ENCODE measurements at regions not wholly inside any gene's neighbourhood (a gene's known extent, or its start where the extent isn't known, plus 50 kb on each side); places are given as distances from the start of the nearest gene placed in this dataset.

DNA sequence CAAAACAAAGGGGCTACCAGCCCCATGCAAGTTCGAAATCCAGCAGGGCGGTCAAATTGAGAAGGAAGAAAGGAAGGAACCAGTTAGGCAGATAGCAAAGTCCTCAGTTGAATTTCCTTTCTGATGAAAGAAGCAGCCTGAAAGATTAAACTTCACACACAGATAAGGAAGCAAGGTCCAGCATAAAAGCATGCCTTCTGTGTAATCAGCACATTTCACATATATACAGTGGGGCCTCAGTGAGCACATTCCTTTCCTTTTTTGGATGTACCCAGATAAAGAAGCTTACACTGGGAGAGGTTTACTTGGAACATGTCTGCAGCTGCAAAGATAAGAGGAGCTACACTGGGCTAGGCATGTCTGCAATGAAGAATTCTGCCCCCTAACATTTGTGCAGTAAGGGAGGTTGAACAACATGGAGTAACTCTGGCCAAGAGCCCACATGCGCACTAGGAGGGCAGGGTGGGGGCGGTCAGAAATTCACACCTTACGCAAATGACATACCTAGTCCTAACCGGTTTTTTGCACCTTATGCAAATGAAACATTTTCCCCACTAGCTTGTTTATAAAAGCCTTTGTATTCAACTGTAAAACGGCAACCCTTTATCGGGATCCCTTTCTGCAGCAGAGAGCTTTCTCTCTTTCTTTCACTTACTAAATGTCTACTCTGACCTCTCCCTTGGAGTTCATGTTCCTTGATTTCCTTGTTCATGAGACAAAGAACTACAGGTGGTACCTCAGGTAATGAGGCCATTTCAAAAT, 149.7 kb upstream of the FBXL17 start:
- ATAC-seq (replicated peaks; ENCODE audit: extremely low read depth, poor library complexity, severe bottlenecking) (no peak), DNase-seq (ENCODE audit: low spot score in 2 of 2) (no peak)
- no peaks in the 10 kb centered on the region for H3K4me1 Mint-ChIP-seq

DNA sequence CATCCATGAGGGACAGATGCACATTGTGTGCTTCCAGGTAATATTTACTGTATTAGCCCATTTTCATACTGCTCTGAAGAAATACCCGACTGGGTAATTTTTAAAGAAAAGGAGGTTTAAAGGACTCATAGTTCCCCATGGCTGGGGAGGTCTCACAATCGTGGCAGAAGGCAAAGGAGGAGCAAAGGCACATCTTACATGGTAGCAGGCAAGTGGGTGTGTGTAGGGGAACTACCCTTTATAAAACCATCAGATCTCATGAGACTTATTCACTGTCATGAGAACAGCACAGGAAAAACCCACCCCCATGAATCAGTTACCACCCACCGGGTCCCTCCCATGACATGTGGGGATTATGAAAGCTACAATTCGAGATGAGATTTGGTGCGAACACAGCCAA, 148.8 kb upstream of the FBXL17 start:
- Mint-ChIP-seq H3K9me3 (peaks cover 6% of the 10 kb centered on the region), H3K4me1 (no peaks in the 10 kb centered on the region), H3K27me3 (peaks cover 55% of the 10 kb centered on the region), H3K36me3 (ENCODE audit: insufficient read depth) (peaks cover 2% of the 10 kb centered on the region), H3K4me3 (no peak overlapping the region), H3K27ac (ENCODE audit: low read depth) (no peak overlapping the region)
- DNase-seq (ENCODE audit: low spot score in 2 of 2) (no peak), ATAC-seq (replicated peaks; ENCODE audit: extremely low read depth, poor library complexity, severe bottlenecking) (no peak)

More for the DNA sequence above, 149.7 kb upstream of the FBXL17 start:
- Mint-ChIP-seq H3K4me3 (no peak overlapping the region), H3K9me3 (peaks cover 2% of the 10 kb centered on the region), H3K27me3 (peaks cover 56% of the 10 kb centered on the region), H3K27ac (ENCODE audit: low read depth) (no peak overlapping the region), H3K36me3 (ENCODE audit: insufficient read depth) (peaks cover 2% of the 10 kb centered on the region)

DNA sequence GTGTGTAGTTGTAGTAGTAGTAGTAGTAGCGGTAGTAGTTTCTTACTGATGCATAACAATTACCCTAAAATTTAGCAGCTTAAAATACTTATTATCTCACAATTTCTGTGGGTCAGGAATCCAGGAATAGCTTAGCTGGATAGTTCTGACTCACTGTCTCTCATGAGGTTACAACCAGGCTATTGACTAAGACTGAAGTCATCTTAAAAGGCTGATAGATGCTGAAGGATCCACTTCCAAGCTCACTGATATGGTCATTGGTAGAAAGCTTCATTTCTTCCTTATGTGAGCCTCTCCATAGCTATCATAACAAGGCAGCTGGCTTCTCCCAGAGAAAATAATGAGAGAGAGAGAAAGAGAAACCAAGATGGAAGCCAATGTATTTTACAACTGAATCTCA, 147.5 kb upstream of the FBXL17 start:
- ATAC-seq (replicated peaks; ENCODE audit: extremely low read depth, poor library complexity, severe bottlenecking) (no peak), DNase-seq (ENCODE audit: low spot score in 2 of 2) (no peak)
- Mint-ChIP-seq H3K27ac (ENCODE audit: low read depth) (no peak overlapping the region), H3K27me3 (peaks cover 51% of the 10 kb centered on the region), H3K36me3 (ENCODE audit: insufficient read depth) (peaks cover 2% of the 10 kb centered on the region), H3K4me3 (no peak overlapping the region), H3K9me3 (peaks cover 6% of the 10 kb centered on the region), H3K4me1 (no peaks in the 10 kb centered on the region)

- Mint-ChIP-seq H3K9me3 (peaks cover 6% of the 10 kb centered on the region), H3K4me3 (no peak overlapping the region), H3K36me3 (ENCODE audit: insufficient read depth) (peaks cover 2% of the 10 kb centered on the region), H3K27ac (ENCODE audit: low read depth) (no peak overlapping the region), H3K27me3 (peaks cover 50% of the 10 kb centered on the region), H3K4me1 (peaks cover under 1% of the 10 kb centered on the region)
- no peak for ATAC-seq (replicated peaks; ENCODE audit: extremely low read depth, poor library complexity, severe bottlenecking)
- DNase-seq (ENCODE audit: low spot score in 2 of 2), result no peak
These were observed 146.8 kb upstream of the FBXL17 start for GRCh38 chr5:108528655-108529054.

- DNase-seq (ENCODE audit: low spot score in 2 of 2) (no peak), ATAC-seq (replicated peaks; ENCODE audit: extremely low read depth, poor library complexity, severe bottlenecking) (no peak)
- Mint-ChIP-seq H3K36me3 (ENCODE audit: insufficient read depth) (no peaks in the 10 kb centered on the region), H3K4me1 (peaks cover 8% of the 10 kb centered on the region), H3K4me3 (no peak overlapping the region), H3K9me3 (peaks cover 6% of the 10 kb centered on the region), H3K27ac (ENCODE audit: low read depth) (no peak overlapping the region), H3K27me3 (peaks cover 39% of the 10 kb centered on the region)
These were observed 142.7 kb upstream of the FBXL17 start for GRCh38 chr5:108524564-108524963.

DNA sequence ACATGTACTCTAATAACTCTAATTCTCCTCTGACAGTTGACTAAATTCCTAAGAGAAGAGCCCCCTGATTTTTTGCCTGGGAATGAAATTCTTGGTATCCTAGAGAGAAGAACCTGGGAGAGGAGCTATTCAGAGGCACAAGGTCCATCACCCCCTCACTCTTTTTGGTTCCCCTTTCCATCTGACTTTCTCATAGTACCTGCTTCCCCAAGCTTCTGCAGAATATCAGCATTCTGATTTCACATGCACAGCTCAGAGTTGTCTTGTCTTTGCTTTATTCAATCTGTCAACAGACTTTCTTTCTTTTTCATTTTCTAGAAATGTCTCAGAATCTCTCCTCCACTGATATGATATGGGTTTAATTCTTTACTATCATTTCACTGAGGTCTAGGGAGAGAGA, 141.5 kb upstream of the FBXL17 start:
- DNase-seq (ENCODE audit: low spot score in 2 of 2), result no peak

DNA sequence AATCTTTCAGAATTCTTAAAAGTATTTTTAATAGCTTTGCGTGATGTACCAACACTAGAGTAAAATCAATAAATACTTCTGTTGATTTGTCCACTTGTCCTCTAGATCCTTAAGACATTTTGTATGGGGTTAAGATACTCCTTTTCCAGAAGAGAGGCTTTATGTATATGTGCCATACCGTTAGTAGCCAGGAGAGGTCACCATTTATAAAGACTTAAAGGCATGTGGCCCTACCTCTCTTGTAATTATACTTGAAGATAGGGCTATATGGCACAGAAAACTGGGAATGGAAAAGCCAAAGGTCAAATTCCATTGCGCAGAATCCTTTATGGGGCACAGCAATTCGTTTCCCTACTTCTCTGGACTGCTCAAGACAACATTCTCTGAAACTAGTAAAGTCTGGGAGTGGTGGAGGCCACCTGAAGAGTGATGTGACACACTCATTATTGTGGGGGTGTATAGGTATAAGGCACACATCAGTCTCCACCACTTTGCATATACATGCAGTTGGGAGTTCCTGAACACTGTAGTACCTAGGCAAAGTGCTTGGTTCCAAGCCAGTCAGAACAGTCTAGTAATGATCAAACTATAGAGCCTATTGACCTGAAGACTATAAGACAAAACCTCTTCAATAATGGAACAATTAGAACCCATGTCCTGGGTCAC, 140.1 kb upstream of the FBXL17 start:
- H3K4me1 Mint-ChIP-seq, result peaks cover 8% of the 10 kb centered on the region
- DNase-seq (ENCODE audit: low spot score in 2 of 2), result no peak
- no peaks in the 10 kb centered on the region for H3K36me3 Mint-ChIP-seq (ENCODE audit: insufficient read depth)
- peak; percentile 61 for ATAC-seq (replicated peaks; ENCODE audit: extremely low read depth, poor library complexity, severe bottlenecking)
- peaks cover 50% of the 10 kb centered on the region for H3K27me3 Mint-ChIP-seq
- H3K9me3 Mint-ChIP-seq, result peaks cover 6% of the 10 kb centered on the region
- no peak overlapping the region for H3K27ac Mint-ChIP-seq (ENCODE audit: low read depth)
- H3K4me3 Mint-ChIP-seq, result no peak overlapping the region

More for the DNA sequence above, 141.5 kb upstream of the FBXL17 start:
- no peak for ATAC-seq (replicated peaks; ENCODE audit: extremely low read depth, poor library complexity, severe bottlenecking)
- Mint-ChIP-seq H3K4me1 (peaks cover 8% of the 10 kb centered on the region), H3K27me3 (peaks cover 41% of the 10 kb centered on the region), H3K27ac (ENCODE audit: low read depth) (no peak overlapping the region), H3K9me3 (peaks cover 6% of the 10 kb centered on the region), H3K4me3 (no peak overlapping the region), H3K36me3 (ENCODE audit: insufficient read depth) (no peaks in the 10 kb centered on the region)

- ATAC-seq (replicated peaks; ENCODE audit: extremely low read depth, poor library complexity, severe bottlenecking) (no peak), DNase-seq (ENCODE audit: low spot score in 2 of 2) (no peak)
- Mint-ChIP-seq H3K27ac (ENCODE audit: low read depth) (no peak overlapping the region), H3K27me3 (peaks cover 50% of the 10 kb centered on the region), H3K9me3 (no peaks in the 10 kb centered on the region), H3K36me3 (ENCODE audit: insufficient read depth) (no peaks in the 10 kb centered on the region), H3K4me1 (peaks cover 8% of the 10 kb centered on the region), H3K4me3 (no peak overlapping the region)
These were observed 139.3 kb upstream of the FBXL17 start for GRCh38 chr5:108521011-108521700.

DNA sequence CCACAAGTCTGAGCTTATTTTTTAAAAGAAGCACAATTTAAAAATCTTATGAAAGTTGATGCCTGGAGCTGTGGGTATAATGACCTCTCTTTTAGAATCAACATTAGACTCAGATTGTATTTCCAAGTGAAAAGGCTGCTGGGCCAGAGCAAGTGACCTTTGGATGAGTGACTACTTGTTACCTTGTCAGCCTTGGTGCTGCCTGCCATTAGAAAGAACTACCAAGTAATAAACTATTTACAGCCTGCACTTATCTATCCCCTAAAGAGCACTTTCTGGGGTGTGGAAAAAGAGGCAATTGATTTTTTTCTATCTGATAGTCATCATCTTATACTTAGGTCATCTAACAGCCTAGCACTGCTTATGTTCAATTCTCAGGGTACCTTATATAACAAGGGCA, 134.9 kb upstream of the FBXL17 start:
- Mint-ChIP-seq H3K27ac (ENCODE audit: low read depth) (no peak overlapping the region), H3K27me3 (peaks cover 71% of the 10 kb centered on the region), H3K4me1 (no peaks in the 10 kb centered on the region), H3K9me3 (no peaks in the 10 kb centered on the region), H3K36me3 (ENCODE audit: insufficient read depth) (no peaks in the 10 kb centered on the region), H3K4me3 (no peak overlapping the region)
- DNase-seq (ENCODE audit: low spot score in 2 of 2) (no peak), ATAC-seq (replicated peaks; ENCODE audit: extremely low read depth, poor library complexity, severe bottlenecking) (no peak)

GRCh38 chr5:108515517-108516105, 133.7 kb upstream of the FBXL17 start:
- peaks cover 72% of the 10 kb centered on the region for H3K27me3 Mint-ChIP-seq
- no peaks in the 10 kb centered on the region for H3K4me1 Mint-ChIP-seq
- ATAC-seq (replicated peaks; ENCODE audit: extremely low read depth, poor library complexity, severe bottlenecking), result no peak
- H3K27ac Mint-ChIP-seq (ENCODE audit: low read depth), result no peak overlapping the region
- H3K36me3 Mint-ChIP-seq (ENCODE audit: insufficient read depth), result no peaks in the 10 kb centered on the region
- DNase-seq (ENCODE audit: low spot score in 2 of 2), result no peak
- H3K4me3 Mint-ChIP-seq, result no peak overlapping the region
- no peaks in the 10 kb centered on the region for H3K9me3 Mint-ChIP-seq

GRCh38 chr5:108508979-108509378, 127.1 kb upstream of the FBXL17 start:
- Mint-ChIP-seq H3K27ac (ENCODE audit: low read depth) (no peak overlapping the region), H3K4me1 (no peaks in the 10 kb centered on the region), H3K27me3 (peaks cover 53% of the 10 kb centered on the region), H3K36me3 (ENCODE audit: insufficient read depth) (no peaks in the 10 kb centered on the region), H3K4me3 (no peak overlapping the region), H3K9me3 (no peaks in the 10 kb centered on the region)
- ATAC-seq (replicated peaks; ENCODE audit: extremely low read depth, poor library complexity, severe bottlenecking), result no peak
- DNase-seq (ENCODE audit: low spot score in 2 of 2), result no peak

GRCh38 chr5:108507631-108508030, 125.7 kb upstream of the FBXL17 start:
- DNase-seq (ENCODE audit: low spot score in 2 of 2), result no peak
- peaks cover 40% of the 10 kb centered on the region for H3K27me3 Mint-ChIP-seq
- H3K4me1 Mint-ChIP-seq, result no peaks in the 10 kb centered on the region
- no peaks in the 10 kb centered on the region for H3K36me3 Mint-ChIP-seq (ENCODE audit: insufficient read depth)
- H3K4me3 Mint-ChIP-seq, result no peak overlapping the region
- H3K9me3 Mint-ChIP-seq, result no peaks in the 10 kb centered on the region
- no peak for ATAC-seq (replicated peaks; ENCODE audit: extremely low read depth, poor library complexity, severe bottlenecking)
- no peak overlapping the region for H3K27ac Mint-ChIP-seq (ENCODE audit: low read depth)
